Right renal pelvis (tissue), 4 donors: ENCODE measurements at regions not wholly inside any gene's neighbourhood (a gene's known extent, or its start where the extent isn't known, plus 50 kb on each side); places are given as distances from the start of the nearest gene placed in this dataset.
"Not testable (repeated sequence)": the region's sequence is repeated elsewhere in the genome, so short reads cannot be mapped to it uniquely, and the experiment has no call there.

Source experiments
- DNase-seq, 4 donors: peaks; one replicate each; pipeline ENCODE4 v3.0.0-alpha.2; 2013; ENCODE audit warnings: low read depth in 4 of 4, low spot score in 3 of 4, missing footprints in 1 of 4

GRCh38 chr3:33919312-33920120, 121.1 kb downstream of the PDCD6IP start:
- no peak for DNase-seq

GRCh38 chr3:33920511-33920910, 122.1 kb downstream of the PDCD6IP start:
- no peak for DNase-seq

- DNase-seq: no peak
Observed at GRCh38 chr3:33921608-33922007, 123.2 kb downstream of the PDCD6IP start.

GRCh38 chr3:33926998-33927605, 128.7 kb downstream of the PDCD6IP start:
- no peak for DNase-seq

DNA sequence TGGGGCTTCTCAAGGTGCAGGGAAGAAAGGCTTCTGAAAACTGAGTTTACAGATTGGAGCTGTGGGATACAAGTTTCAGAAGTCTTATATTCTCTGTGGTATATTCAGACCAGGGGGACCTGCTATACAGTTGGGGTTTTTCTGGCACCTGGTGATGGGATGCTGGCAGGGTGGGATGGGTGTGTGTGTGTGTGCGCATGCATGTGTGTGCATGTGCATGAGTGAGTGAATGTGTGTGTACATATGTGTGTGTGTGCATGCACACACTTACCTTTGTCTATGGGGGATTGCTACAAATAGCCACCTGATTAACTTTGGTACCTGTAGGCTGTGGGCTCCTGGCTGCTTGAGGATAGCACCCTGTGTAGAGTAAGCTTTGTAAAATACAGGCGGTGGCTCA, 131.4 kb downstream of the PDCD6IP start:
- DNase-seq: no peak

DNA sequence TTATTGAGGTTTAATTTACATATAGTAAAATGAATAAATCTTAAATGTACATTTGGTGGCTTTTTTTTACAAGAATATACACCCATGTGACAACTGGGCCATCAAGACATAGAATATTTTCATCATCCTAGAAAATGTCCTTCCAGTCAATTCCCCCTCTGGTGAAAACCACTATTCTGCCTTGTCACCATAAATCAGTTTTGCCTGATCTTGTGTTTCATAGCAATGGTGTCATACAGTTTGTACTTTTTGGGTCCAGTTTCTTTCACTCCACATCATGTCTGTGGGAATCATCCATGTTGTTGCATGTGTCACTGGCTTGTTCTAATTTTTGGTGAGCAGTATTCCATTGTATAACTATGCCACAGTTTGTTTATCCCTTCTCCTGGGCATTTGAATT, 133.1 kb downstream of the PDCD6IP start:
- DNase-seq: no peak

DNA sequence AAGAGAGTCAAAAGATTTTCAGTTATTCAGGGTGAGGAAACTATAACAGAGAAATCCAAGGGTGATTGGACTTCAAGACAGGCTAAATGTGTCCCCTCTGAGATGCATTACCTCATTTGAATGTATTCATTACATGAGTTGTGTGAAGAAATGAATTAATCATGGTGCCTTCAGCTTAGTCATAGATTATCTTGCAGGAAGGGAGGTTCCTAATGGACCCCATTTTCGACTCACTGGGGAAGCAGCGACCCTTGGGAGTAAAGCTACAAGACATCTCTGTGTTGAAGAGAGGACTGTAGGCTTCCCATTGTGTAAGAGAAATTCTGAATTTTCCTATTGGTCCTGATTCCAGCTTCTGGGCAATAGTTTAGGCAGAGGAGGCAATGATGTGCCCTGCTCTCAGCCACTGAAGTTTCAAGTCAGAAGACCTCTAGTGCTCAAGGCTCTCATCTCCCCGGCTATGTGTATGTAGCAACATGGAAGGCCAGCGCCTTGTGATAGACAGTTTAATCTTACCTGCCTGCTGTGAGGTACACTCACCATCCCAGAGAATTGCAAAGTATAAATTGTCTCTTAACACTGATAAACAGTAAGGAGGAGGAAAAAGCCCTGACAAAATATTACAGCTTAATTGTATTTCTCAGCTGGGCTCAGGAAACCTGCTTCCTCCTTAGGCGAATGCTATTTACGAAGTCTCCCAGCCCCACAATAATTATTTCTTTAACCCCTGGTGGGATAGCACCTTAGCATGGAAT, 133.8 kb downstream of the PDCD6IP start:
- no peak for DNase-seq

- no peak for DNase-seq
Observed at GRCh38 chr3:33936171-33936920, 137.9 kb downstream of the PDCD6IP start.

- no peak for DNase-seq
Observed at GRCh38 chr3:33936921-33937525, 138.6 kb downstream of the PDCD6IP start.

- no peak for DNase-seq
Observed at GRCh38 chr3:33937628-33938027, 139.2 kb downstream of the PDCD6IP start.

- no peak for DNase-seq
Observed at GRCh38 chr3:33940149-33940548, 141.7 kb downstream of the PDCD6IP start.

DNA sequence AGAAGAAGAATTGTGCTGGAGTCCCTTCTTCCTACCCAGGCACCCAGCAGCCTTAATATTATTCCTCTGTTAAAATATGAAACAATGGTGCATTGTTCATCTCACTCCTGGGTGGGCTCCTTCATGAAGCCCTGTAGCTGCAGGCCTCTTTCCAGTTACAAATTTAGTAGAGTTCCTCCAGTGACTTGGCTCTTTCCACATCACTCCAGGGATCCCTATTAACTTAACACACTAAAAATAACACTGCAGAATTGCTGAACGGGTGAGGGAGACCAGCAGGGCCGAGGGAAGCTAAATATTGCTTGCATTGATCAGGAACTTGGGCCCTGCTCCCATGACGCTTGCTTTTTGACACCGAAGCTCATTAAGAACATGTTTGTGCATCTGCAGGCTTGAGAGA, 142.3 kb downstream of the PDCD6IP start:
- DNase-seq: no peak

DNA sequence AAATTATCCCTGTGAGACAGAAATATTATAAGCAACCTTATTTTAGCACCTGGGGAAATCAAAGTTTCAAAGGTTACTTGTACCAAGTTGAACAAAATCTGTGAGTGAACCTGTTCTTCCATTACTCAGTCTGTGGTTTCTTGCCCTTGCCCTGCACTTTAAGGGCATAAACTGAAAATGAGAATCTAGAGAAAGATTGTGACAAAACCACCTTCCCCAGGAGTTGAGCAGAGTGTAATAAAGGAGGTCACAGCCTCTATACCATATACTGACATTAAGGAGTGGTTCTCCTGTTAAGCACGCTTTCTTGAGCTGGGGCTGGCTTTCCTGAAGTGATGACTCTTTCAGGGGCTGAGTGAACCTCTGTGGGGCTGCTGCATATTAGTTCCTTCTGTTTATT, 143.4 kb downstream of the PDCD6IP start:
- no peak for DNase-seq

DNA sequence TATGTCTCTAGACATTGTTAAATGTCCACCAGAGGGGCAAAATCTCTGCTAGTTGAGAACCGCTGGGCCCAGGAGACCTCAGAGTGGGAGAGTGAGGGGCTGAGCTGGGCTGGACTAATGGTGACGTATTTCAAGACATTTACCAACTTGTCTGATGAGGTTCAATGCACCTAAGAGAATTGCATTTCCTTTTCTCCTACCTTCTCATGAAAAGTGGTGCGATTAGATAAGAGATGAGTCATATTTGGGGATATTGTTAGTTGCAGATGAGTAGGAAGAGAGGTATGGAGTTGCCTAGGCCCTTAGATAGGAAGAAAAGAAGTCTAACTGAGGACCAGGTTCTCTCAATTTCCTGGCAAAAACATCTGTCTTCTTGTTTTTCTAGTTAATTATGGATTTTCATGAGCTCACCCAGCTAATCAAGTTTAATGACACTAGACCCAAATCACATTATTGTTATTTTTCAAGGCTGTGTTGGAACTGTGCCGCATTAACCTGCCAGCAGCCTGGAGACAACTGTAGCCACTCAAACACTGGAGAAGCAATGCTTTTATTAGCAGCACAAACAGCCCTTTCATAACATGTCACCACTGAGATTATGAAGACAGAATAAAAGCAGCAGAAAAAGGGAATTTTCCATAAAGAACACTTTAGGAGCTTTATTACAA, 144.2 kb downstream of the PDCD6IP start:
- DNase-seq: no peak

- no peak for DNase-seq
Observed at GRCh38 chr3:33943277-33943676, 144.8 kb downstream of the PDCD6IP start.

- DNase-seq: not testable (repeated sequence)
Observed at GRCh38 chr3:33946612-33947011, 148.2 kb downstream of the PDCD6IP start.

DNA sequence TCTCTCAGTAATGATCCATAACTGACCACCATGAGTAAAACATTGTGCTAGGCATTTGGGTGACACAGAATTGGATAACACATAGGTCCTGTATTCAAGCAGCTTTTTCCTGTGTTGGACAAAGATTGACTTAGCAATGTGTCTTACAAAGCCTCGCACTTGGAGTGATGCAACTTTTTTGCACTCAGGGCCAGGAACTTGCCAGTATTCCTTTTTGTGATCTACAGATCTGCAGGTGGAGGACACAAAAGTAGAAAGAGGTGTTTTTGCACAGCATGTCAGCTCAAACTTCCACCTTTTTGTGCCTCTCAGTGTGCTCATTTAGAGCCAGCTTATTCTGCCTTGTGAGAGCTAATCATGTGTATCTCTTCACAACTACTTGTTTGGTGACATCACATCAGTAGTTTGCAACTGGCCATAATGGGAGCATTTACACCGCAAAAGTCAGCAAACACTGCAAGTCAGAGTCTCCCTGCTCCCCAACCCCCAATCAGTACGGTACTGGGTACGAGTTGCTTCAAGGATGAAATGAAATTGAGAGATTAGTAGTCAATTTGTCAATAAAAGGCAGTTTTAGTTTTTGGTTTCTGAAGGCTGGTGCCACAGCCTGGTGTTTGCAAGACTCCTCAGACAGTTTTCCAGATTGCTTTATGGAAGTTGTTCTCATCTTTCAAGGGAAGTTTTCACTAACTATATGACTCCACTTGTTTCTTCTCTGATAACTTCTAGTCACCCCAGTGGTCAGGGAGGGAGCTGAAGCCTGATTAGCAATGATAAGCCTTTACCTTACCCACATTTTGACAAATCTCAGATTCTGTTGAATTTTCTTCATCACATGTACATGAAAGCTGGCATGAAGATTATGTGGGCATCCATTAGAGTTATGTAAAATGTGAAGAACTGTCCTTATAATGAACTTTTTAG, 149.1 kb downstream of the PDCD6IP start:
- DNase-seq: no peak

DNA sequence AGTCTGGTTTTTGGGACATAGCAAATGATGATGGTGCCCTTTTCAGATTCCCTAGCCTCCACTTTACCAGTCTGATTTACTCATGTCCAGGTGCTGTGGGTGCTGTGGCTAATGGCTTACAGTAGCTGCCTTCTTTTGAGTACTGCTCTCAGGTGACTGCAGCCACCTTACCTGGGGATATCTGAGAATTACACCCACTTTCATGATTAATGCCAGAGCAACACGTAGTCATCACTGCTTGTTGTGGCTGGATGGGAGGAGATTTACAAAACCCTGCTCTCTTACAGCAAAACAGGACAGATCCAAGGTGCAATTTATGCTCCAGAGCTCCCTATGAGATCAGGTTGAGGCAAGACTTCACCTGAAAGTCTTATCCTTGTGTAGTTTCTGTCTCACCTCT, 150.6 kb downstream of the PDCD6IP start:
- DNase-seq: no peak

- no peak for DNase-seq
Observed at GRCh38 chr3:33954956-33955355, 156.5 kb downstream of the PDCD6IP start.
